Mesodermal cell (in vitro differentiated cells): ENCODE measurements at regions not wholly inside any gene's neighbourhood (a gene's known extent, or its start where the extent isn't known, plus 50 kb on each side); places are given as distances from the start of the nearest gene placed in this dataset.
"Not testable (repeated sequence)": the region's sequence is repeated elsewhere in the genome, so short reads cannot be mapped to it uniquely, and the experiment has no call there.

Experiments used
- H3K27ac ChIP-seq: 2 replicates; pipeline ENCODE4 v1.7.0; 2013; ENCODE audit warnings: mild to moderate bottlenecking, low read depth, low read length, moderate library complexity; ENCODE audit not compliant: severe bottlenecking
- H3K36me3 ChIP-seq: 2 replicates; pipeline ENCODE4 v1.7.1; 2013; ENCODE audit warnings: mild to moderate bottlenecking, low read length, moderate library complexity; ENCODE audit not compliant: control insufficient read depth, insufficient read depth
- H3K4me1 ChIP-seq: one replicate; pipeline ENCODE4 v1.7.1; 2013; ENCODE audit warnings: mild to moderate bottlenecking, low read length; ENCODE audit not compliant: insufficient read depth, control insufficient read depth, poor library complexity, severe bottlenecking
- H3K4me3 ChIP-seq: 2 replicates; pipeline ENCODE4 v1.7.0; 2013; ENCODE audit warnings: low read length, control low read depth, mild to moderate bottlenecking; ENCODE audit not compliant: insufficient read depth, poor library complexity, severe bottlenecking; ENCODE audit errors: extremely low read depth
- H3K9me3 ChIP-seq: 2 replicates; pipeline ENCODE4 v1.7.1; 2013; ENCODE audit warnings: mild to moderate bottlenecking, low read length, moderate library complexity; ENCODE audit not compliant: control insufficient read depth
- WGBS, 2 experiments: methylation state at CpG; one replicate each; pipeline ENCODE4 v1.1.5; 2013; ENCODE audit warnings: missing lambda C conversion rate in 2 of 2; ENCODE audit not compliant: insufficient coverage in 2 of 2; 5-methylcytosine and 5-hydroxymethylcytosine counted together

DNA sequence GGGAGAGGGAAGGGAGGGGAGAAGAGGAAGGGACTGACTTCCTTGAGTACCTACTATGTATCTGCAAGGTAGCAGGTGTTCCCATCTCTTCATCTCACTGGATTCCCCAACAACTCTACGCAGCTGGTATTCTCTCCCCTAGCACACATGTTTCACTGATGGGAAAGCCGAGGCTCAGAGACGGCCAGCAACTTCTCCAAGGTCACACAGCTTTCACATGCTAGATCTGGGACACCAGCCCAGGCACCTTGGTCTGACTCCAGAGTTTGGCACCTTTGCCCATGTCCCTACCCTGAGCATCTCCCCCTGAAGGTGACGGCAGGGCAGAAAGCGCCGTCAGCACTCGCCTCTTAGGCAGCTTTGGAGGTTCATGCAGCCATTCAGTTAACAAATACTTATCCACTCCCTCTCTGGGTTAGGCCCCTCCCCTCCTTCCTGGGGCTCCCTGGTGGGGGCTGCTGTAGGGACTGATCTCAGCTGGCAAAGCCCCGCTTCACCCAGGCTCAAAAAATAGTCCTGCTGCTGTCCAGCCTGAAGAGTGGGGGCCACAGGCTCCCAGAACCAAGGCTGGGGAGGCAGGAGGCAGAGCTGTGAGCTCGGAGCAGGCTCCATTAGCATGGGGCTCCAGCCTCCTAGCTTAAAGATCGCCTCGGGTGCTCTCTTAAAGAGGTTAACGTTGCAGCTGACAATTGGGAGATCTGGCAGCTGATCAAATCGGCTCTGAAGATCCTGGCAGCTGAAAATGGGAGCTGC is 79.4 kb downstream of the IGLL1 start:
- Histone ChIP-seq H3K36me3 (no peaks in the 10 kb centered on the region), H3K9me3 (no peaks in the 10 kb centered on the region), H3K4me1 (peaks cover 4% of the 10 kb centered on the region), H3K4me3 (no peak overlapping the region), H3K27ac (no peak overlapping the region)
- WGBS, 2 experiments = 64 to 68% methylated on average over 6 to 12 of the region's 13 CpGs

DNA sequence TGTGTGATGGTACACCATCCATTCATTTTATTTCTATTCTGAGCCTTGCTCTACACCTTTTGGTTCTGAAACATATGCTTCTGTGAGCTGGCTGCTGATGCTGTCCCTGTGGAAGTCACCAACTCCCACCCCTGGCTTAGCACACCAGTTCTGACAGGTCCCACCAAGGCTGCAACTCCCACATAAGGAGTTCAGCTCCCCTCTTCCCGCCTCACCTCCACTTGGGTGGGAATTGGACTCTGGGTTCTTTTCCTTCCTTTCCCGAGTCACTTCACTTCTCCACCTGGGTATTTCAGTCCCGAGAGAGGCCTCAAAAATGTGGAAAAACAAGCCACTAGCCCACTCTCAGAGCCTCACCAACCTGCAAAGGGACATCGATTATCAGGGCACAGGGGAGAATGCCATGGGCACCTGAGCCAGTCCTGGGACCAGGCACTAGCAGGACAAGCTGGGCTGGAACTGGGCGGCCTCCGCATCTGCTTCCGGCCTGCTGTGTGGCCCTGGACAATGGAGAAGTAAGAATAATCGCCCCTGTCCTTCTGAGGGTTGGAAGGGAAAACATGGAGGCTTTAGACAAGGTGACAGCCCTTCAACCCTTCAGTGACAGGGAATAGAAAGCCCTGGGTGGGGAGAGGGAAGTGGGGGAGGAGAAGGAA is 80.1 kb downstream of the IGLL1 start:
- H3K27ac ChIP-seq = no peak overlapping the region
- 90 to 95% methylated on average over 5 to 7 of the region's 8 CpGs for WGBS, 2 experiments
- H3K36me3 ChIP-seq = no peaks in the 10 kb centered on the region
- H3K4me1 ChIP-seq = peaks cover 4% of the 10 kb centered on the region
- H3K9me3 ChIP-seq = no peaks in the 10 kb centered on the region
- H3K4me3 ChIP-seq = no peak overlapping the region

DNA sequence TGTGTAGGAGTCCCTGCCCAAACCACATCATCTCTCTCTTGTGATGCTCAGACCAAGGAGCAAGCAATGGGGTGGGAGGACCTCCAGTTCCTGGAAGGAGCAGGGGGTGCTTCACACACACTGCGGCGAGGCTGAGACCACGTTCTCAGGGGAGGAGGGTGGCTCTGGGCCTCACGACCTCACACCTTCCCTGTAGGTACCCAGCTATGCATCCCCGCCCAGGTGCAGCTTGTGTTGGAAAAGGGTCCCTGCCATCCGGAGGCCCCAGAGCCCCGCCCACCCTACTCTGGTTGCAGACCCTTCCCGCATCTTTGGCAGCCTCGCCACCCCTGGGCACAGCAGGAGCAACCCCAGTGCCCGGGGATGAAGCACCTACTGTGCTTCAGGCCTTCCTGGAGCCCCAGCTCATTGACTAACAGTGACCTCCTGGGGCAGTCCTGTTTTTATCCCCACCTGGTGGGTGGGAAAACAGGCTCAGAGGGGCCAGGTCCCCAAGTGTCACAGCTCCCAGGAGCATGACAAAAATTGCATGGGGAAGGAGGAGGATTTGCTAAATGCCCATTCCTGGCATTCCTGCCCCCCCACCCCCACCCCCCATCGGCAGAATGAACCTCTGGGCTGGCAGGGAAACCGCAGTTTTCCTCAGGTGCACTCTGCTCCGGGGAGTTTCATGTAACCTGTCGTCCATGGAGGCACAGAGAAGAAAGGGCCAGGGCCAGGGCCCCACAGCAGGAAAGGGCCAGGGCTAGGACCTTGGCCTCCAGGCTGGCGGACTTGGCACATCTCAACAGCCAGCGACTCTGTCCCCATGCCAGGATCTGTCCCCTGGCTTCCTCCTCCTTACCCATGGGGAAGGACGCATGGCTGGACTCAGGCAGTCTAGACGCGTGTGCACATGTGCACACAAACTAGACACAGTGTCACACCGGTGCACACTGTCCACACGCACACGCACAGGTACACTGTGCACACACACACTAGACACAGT is 81.0 kb downstream of the IGLL1 start:
- no peaks in the 10 kb centered on the region for H3K9me3 ChIP-seq

DNA sequence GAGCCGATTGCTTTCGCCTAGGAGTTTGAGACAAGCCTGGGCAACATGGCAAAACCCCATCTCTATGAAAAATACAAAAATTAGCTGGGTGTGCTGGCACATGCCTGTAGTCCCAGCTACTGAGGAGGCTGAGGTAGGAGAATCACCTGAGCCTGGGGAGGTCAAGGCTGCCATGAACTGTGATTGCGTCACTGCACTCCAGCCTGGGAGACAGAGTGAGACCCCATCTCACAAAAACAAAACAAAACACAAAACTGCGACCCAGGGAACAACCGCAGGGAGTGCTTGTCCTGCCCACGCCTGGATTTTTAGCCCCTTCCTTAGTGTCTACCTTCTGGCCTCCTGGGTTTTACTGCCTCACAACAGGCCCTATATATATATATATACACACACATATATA is 82.2 kb downstream of the IGLL1 start:
- H3K36me3 ChIP-seq, H3K4me3 ChIP-seq, H3K27ac ChIP-seq, H3K9me3 ChIP-seq, H3K4me1 ChIP-seq: not testable (repeated sequence)
- 88 to 93% methylated on average over 3 to 6 of the region's 6 CpGs for WGBS, 2 experiments

More for the DNA sequence above, 81.0 kb downstream of the IGLL1 start:
- Histone ChIP-seq H3K27ac (no peak overlapping the region), H3K4me3 (no peak overlapping the region), H3K36me3 (no peaks in the 10 kb centered on the region), H3K4me1 (peaks cover 4% of the 10 kb centered on the region)
- WGBS, 2 experiments = 73 to 76% methylated on average over 20 to 21 of the region's 22 CpGs

DNA sequence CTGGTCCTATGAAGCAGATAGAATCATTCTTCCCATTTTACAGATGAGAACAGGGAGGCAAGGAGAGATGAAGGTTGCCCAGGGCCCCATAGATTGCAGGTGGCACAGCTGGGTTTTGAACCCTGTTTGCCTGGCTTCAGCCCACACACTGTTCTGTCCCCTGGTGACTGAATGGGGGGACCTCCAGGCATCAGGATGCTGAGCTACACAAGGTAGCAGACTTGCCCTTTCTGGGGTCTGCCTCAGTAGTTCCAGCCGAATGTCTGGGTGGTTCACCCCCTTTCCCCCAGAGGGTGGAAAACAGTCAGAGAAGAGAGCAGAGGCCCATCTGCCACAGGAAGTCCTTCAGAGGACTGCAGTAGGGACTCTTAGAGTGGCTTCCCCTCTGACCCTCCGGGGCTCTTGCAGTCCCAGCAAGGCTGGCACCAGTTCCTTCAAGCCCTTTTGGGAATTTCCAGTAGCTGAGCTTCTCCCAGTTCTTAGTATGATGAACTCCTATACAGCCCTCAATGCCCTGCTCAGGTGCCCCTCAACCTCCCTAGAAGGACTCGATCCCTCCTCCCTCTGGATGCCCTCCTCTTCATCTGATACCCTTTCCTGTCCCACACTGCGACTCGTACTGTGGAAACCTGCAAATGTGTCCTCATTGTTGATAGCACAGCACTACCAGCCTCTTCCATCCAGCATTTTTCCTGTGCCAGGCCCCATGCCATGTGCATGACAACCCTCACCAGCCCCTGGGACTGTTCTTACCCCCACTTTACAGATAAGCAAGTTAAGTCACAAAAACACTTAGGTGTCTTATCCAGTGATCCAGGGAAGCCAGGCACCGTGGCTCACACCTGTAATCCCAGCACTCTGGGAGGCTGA is 82.8 kb downstream of the IGLL1 start:
- Histone ChIP-seq H3K36me3 (no peaks in the 10 kb centered on the region), H3K9me3 (no peaks in the 10 kb centered on the region), H3K4me3 (no peak overlapping the region), H3K27ac (no peak overlapping the region), H3K4me1 (peaks cover 4% of the 10 kb centered on the region)
- 93 to 97% methylated on average over 4 to 6 of the region's 6 CpGs for WGBS, 2 experiments

DNA sequence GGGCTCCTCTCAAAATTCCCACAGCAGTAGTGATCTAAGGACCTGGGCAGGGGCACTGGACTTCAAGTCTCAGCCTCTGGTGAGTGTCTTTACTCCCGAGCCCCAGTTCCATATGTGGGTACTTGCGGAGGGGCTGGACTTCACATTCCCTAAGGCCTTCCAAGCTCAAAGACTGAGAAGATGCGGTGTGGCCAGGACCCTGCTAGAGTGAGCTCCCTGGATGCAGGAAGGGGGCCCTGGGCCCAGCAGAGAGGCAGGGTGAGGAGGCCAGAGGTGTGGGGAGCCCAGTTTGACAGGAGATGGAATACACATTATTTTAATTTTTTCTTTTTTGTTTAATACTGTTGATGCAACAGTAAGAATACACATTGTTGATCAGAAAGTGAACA is 83.7 kb downstream of the IGLL1 start:
- Histone ChIP-seq H3K36me3 (no peaks in the 10 kb centered on the region), H3K9me3 (no peaks in the 10 kb centered on the region), H3K4me3 (no peak overlapping the region), H3K27ac (no peak overlapping the region), H3K4me1 (peaks cover 4% of the 10 kb centered on the region)
- WGBS, 2 experiments = 81% methylated on average over 3 of the region's 3 CpGs; no CpG with 5 or more reads in 1 of the 2 experiments

DNA sequence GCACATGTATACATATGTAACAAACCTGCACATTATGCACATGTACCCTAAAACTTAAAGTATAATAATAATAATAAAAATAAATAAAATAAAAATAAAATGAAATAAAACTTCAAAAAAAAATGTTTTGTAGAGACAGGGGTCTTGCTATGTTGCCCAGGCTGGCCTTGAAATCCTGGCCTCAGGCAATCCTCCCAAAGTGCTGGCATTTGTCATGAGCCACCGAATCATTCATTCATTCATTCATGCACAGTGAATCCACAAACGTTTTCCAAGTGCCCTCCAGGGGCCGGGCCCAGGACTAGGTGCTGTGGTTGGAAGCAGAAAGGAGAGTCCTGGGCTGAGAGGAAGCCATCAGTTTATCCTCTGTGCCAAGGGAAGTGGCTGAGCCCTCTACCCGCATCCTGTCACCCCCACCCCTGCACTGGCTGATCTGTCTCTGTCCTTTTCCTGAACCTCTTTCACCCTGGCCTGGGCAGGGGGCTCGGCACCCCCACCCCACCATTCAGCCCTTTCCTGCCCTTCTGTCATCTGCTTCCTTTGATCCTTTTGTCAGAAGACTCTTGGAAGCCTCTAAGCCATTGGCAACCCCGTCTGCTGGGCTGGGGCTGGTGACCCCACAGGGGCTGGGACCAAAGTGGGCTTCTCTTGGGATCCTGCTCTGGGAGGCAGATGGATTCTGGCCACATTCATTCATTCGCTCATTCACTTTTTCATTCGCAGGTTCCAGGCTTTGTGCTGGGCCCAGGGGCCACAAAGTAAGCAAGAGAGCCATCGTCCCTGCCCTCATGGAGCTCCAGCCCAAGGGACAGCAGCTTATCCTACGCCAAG is 84.3 kb downstream of the IGLL1 start:
- Histone ChIP-seq H3K27ac (no peak overlapping the region), H3K9me3 (no peaks in the 10 kb centered on the region), H3K4me1 (peaks cover 3% of the 10 kb centered on the region), H3K4me3 (no peak overlapping the region), H3K36me3 (no peaks in the 10 kb centered on the region)
- WGBS, 2 experiments = 69 to 80% methylated on average over 7 to 9 of the region's 10 CpGs

DNA sequence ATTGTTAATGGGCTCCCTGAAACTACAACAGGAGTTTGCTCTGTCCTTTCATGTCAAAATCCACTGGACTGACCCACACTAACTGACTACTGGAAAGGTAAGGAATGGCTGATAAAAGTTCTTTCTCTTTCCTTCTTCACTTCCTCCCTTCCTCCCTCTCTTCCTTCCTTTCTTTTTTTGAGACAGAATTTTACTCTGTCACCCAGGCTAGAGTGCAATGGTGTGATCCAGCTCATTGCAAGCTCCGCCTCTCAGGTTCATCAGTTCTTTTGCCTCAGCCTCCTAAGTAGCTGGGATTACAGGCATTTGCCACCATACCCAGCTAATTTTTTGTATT is 85.2 kb downstream of the IGLL1 start:
- Histone ChIP-seq H3K36me3 (no peaks in the 10 kb centered on the region), H3K4me3 (no peak overlapping the region), H3K4me1 (no peaks in the 10 kb centered on the region), H3K9me3 (no peaks in the 10 kb centered on the region), H3K27ac (no peak overlapping the region)
- 80 to 100% methylated on average over 1 of the region's 1 CpG for WGBS, 2 experiments

DNA sequence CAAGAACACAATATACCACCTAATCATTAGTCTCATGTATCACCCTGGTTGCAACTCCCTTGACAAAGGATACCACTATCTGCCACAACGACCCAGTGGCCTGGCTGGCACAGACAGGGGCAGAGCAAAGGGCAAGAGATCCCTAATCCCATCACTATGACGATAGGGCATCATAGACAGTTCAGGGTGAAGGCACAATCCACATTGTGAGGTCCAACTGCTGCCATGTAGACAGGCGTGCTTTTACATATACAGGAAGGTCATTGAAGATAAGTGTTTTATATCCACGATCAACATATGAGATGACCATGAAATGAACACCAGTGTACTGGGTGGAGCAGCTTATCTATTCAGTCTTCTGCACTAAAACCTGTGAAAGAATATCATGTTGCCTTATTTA is 94.6 kb downstream of the IGLL1 start:
- WGBS, 2 experiments = 96 to 97% methylated on average over 3 to 4 of the region's 4 CpGs
- H3K36me3 ChIP-seq = no peaks in the 10 kb centered on the region
- H3K27ac ChIP-seq = no peak overlapping the region
- H3K4me1 ChIP-seq = no peaks in the 10 kb centered on the region
- no peak overlapping the region for H3K4me3 ChIP-seq
- H3K9me3 ChIP-seq = no peaks in the 10 kb centered on the region
